ENCODE measurements at regions not wholly inside any gene's neighbourhood (a gene's known extent, or its start where the extent isn't known, plus 50 kb on each side); places are given as distances from the start of the nearest gene placed in this dataset.
"Not testable (repeated sequence)": the region's sequence is repeated elsewhere in the genome, so short reads cannot be mapped to it uniquely, and the experiment has no call there.

GRCh38 chr6:85750146-85750545, 107.5 kb upstream of the SYNCRIP start:
- intact Hi-C loops (cut with DNase I); ATAC-seq; DNase-seq: not testable (repeated sequence)

- DNase-seq (no peak), ATAC-seq (no peak)
- intact Hi-C loops (cut with DNase I) = no loop called here
These were observed 106.5 kb upstream of the SYNCRIP start for GRCh38 chr6:85749236-85749635.

DNA sequence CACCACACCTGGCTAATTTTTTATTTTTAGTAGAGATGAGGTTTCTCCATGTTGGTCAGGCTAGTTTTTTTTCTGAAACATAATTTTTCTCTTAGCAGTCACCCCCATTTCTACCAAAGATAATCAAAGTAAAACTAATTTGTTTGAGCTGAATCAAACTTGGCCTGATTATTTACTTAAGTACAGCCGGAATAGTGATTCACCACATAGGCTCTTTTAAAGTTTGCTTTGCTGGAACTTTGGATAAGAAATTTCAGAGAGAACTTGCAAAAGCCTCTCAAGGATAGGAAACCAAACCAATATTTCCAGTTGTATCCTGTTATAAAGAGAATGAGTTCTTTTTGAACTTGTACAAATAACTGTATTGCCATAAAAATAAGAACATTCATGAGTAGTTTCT, 105.0 kb upstream of the SYNCRIP start:
- intact Hi-C loops (cut with DNase I) = no loop called here
- DNase-seq = no peak
- peak in 1 of 2 donors; percentile 61 for ATAC-seq

- intact Hi-C loops (cut with DNase I) = no loop called here
- DNase-seq (no peak), ATAC-seq (peak in 1 of 2 donors; percentile 53)
These were observed 104.4 kb upstream of the SYNCRIP start for GRCh38 chr6:85747093-85747492.

GRCh38 chr6:85744433-85744970, 101.8 kb upstream of the SYNCRIP start:
- ATAC-seq = no peak
- DNase-seq = no peak
- intact Hi-C loops (cut with DNase I) = no loop called here

DNA sequence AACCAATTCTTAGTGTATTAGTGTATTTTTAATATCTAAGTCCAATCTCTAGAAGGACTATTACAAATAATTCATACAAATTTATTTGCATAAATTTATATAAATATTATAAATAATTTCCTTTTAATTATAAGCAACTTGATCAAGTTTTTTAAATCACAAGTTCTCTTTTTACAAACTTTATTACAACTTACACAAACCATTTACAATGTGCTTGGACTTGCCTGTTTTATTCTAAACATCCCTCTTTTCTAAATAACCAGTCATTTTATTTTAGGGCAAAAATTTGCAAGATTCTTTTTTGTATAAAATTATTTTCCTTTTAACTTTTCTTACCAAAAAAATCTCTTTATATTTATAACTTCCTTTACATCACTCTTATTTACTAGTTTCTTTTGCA, 83.5 kb upstream of the SYNCRIP start:
- ATAC-seq (no peak), DNase-seq (no peak)
- intact Hi-C loops (cut with DNase I) = no loop called here

- DNase-seq = no peak
- intact Hi-C loops (cut with DNase I) = no loop called here
- ATAC-seq = no peak
These were observed 73.1 kb upstream of the SYNCRIP start for GRCh38 chr6:85715797-85716196.

- intact Hi-C loops (cut with DNase I) = no loop called here
- ATAC-seq (no peak), DNase-seq (no peak)
These were observed 72.3 kb upstream of the SYNCRIP start for GRCh38 chr6:85714893-85715530.

DNA sequence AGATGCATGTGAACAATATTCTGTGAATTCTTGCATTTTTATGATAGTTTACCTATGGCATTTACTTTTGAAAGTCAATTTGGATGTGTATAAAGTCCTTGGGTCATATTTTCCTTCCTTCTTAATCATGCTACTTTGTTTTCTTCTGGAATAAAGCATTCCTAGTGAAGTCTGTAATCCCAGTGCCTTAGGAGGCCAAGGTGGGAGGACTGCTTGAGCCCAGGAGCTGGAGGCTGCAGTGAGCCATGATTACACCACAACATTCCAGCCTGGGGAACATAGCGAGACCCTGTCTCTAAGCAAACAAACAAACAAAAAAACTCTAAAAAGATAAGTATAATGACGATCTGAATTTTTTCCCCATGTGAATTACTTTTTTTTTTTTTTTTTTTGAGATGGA, 69.7 kb upstream of the SYNCRIP start:
- intact Hi-C loops (cut with DNase I) = no loop called here
- no peak for ATAC-seq

DNA sequence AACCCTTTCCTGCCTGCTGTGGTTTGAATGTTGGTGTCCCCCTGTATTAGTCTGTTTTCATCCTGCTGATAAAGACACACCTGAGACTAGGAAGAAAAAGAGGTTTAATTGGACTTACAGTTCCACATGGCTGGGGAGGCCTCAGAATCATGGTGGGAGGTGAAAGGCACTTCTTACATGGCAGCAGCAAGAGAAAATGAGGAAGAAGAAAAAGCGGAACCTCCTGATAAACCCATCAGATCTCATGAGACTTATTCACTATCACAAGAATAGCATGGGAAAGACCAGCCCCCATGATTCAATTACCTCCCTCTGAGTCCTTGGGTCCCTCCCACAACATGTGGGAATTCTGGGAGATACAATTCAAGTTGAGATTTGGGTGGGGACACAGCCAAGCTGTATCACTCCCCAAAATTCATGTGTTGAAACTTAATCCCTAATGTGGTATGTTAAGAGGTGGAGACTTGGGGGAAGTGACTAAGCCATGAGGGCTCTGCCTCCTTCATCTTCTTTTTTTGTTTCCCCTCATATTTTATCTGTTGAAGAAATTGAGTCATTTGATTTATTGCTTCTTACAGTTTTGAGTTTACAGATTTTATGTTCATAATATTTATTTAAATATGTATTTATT, 64.9 kb upstream of the SYNCRIP start:
- ATAC-seq; DNase-seq; intact Hi-C loops (cut with DNase I): not testable (repeated sequence)

More for the DNA sequence above, 69.7 kb upstream of the SYNCRIP start:
- DNase-seq = no peak

DNA sequence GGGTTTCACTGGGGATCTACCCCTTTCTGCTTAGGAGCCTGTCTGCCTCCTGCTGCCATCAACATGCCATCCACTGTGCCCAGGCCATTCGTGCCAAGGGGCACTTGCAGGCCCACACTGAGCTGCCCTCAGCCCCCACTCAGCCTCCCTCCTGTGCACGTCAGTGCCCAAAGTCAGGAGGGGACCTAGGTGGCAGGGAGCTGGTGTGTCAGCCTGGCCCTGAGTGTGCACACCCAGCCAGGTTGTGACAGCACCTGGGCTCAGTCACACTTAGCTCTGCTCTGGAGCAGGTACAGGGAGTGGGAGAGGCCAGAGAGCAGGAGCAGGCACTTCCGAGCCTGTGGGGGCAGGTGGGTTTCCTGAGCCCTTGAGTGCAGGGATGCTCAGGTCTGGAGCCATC, 63.6 kb upstream of the SYNCRIP start:
- ATAC-seq (no peak), DNase-seq (no peak)
- intact Hi-C loops (cut with DNase I) = no loop called here

DNA sequence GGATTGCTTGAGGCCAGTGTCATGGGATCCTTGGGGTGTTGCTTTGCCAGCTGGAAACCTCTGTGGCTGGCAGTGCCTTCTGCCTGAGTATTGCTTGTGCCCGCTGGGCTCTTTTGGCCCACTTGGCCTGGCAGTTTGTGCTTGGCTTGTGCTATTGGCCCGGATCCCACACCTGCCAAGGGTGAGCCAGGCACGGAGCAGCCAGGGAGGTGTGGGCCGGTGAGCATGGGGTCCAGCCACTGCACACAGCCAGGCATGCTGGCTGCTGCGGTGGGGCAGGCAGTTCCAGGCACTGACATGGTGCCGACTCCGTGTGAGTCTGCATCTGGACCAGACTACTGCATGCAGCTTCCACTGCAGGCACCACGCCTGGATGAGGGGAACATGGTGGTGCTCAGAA, 62.5 kb upstream of the SYNCRIP start:
- ATAC-seq (peak in 1 of 2 donors; percentile 63), DNase-seq (no peak)
- intact Hi-C loops (cut with DNase I) = no loop called here

DNA sequence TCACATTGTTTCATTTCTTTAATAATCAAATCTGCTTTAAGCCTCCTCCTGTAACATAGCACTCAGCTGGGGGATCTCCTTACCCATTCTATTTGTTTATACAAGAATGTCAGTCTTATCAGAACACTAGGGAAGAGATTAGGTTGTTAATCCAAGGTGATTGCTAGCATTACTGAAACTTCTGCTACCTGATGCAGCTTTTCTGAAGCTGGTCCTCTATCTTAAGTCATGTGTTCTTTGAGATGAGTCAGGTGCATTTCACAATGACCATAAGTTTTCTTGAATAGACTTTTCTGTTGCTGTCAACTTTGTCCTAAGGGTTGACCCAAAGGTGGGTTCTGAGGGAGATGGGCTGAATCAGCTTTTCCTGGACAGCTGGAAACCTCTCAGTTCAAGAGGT, 60.7 kb upstream of the SYNCRIP start:
- intact Hi-C loops (cut with DNase I) = no loop called here
- ATAC-seq (no peak), DNase-seq (no peak)

All from left cardiac atrium (tissue), 4 donors.